ENCODE measurements at regions not wholly inside any gene's neighbourhood (a gene's known extent, or its start where the extent isn't known, plus 50 kb on each side); places are given as distances from the start of the nearest gene placed in this dataset.

- no peak for TF ChIP-seq EZH2 (IDR thresholded peaks at IDR 0.05; ENCODE audit: borderline replicate concordance, insufficient read depth, low read depth, low read length, poor library complexity, severe bottlenecking)
- no peak for TF ChIP-seq CTCF (IDR thresholded peaks at IDR 0.05)
- no peak overlapping the region for H3K4me2 ChIP-seq (replicated peaks; ENCODE audit: low read depth, low read length, poor library complexity, severe bottlenecking)
- intact Hi-C loops (cut with micrococcal nuclease): no loop called here
- Mint-ChIP-seq H3K27me3 (no peaks in the 10 kb centered on the region), H3K9me3 (ENCODE audit: insufficient read depth) (no peaks in the 10 kb centered on the region), H3K4me3 (no peak overlapping the region), H3K27ac (no peak overlapping the region), H3K4me1 (no peaks in the 10 kb centered on the region)
- no peaks in the 10 kb centered on the region for H4K20me1 ChIP-seq (ENCODE audit: control insufficient read depth, insufficient read depth, low read length, poor library complexity, severe bottlenecking)
- ATAC-seq (ENCODE audit: low read depth) (no peak), DNase-seq (no peak)
- no peaks in the 10 kb centered on the region for H3K9me3 ChIP-seq (ENCODE audit: control extremely low read depth in 1 of 3, control insufficient read depth in 2 of 3, insufficient read depth in 1 of 3, low read length in 2 of 3)
- no peaks in the 10 kb centered on the region for H3K4me1 ChIP-seq (ENCODE audit: control insufficient read depth in 2 of 2, insufficient read depth in 2 of 2, low read length in 2 of 2)
- H3K27ac ChIP-seq (ENCODE audit: low read length in 2 of 2): no peak overlapping the region
- H3K36me3 ChIP-seq (replicated peaks in 1 of 2; ENCODE audit: control extremely low read depth in 1 of 2, control insufficient read depth in 1 of 2, extremely low read depth in 1 of 2, insufficient read depth in 2 of 2, low read length in 1 of 2): no peaks in the 10 kb centered on the region
- no peaks in the 10 kb centered on the region for H3K79me2 ChIP-seq (ENCODE audit: control insufficient read depth, insufficient read depth, low read length)
- H3K27me3 ChIP-seq (replicated peaks in 1 of 4; ENCODE audit: control extremely low read depth in 1 of 4, control insufficient read depth in 3 of 4, insufficient read depth in 4 of 4, low read length in 3 of 4): no peaks in the 10 kb centered on the region
- WGBS (ENCODE audit: insufficient coverage): no CpG with 5 or more reads among the region's 2 CpGs
- H3K4me3 ChIP-seq (ENCODE audit: control extremely low read depth in 1 of 5, extremely low read depth in 1 of 5, insufficient read depth in 1 of 5, low read depth in 2 of 5, low read length in 4 of 5): no peak overlapping the region
- H2AFZ ChIP-seq (ENCODE audit: insufficient read depth, low read depth, low read length, poor library complexity, severe bottlenecking): no peak overlapping the region
- CTCF ChIA-PET: no interaction called here
- POLR2A ChIA-PET: no interaction called here
- H3K9ac ChIP-seq (ENCODE audit: low read length): no peak overlapping the region
These were observed 343.1 kb upstream of the TMPO start for GRCh38 chr12:98172304-98172703.

- H3K27ac Mint-ChIP-seq: no peak overlapping the region
- DNase-seq: no peak
- intact Hi-C loops (cut with micrococcal nuclease): no loop called here
- Histone ChIP-seq H3K9me3 (ENCODE audit: control extremely low read depth in 1 of 3, control insufficient read depth in 2 of 3, insufficient read depth in 1 of 3, low read length in 2 of 3) (no peaks in the 10 kb centered on the region), H2AFZ (ENCODE audit: insufficient read depth, low read depth, low read length, poor library complexity, severe bottlenecking) (no peak overlapping the region), H3K27ac (ENCODE audit: low read length in 2 of 2) (no peak overlapping the region), H3K4me2 (replicated peaks; ENCODE audit: low read depth, low read length, poor library complexity, severe bottlenecking) (no peak overlapping the region), H3K36me3 (replicated peaks in 1 of 2; ENCODE audit: control extremely low read depth in 1 of 2, control insufficient read depth in 1 of 2, extremely low read depth in 1 of 2, insufficient read depth in 2 of 2, low read length in 1 of 2) (no peaks in the 10 kb centered on the region), H3K27me3 (replicated peaks in 1 of 4; ENCODE audit: control extremely low read depth in 1 of 4, control insufficient read depth in 3 of 4, insufficient read depth in 4 of 4, low read length in 3 of 4) (no peaks in the 10 kb centered on the region), H3K4me1 (ENCODE audit: control insufficient read depth in 2 of 2, insufficient read depth in 2 of 2, low read length in 2 of 2) (no peaks in the 10 kb centered on the region), H3K79me2 (ENCODE audit: control insufficient read depth, insufficient read depth, low read length) (no peaks in the 10 kb centered on the region), H4K20me1 (ENCODE audit: control insufficient read depth, insufficient read depth, low read length, poor library complexity, severe bottlenecking) (no peaks in the 10 kb centered on the region), H3K9ac (ENCODE audit: low read length) (no peak overlapping the region), H3K4me3 (ENCODE audit: control extremely low read depth in 1 of 5, extremely low read depth in 1 of 5, insufficient read depth in 1 of 5, low read depth in 2 of 5, low read length in 4 of 5) (no peak overlapping the region)
- ATAC-seq (ENCODE audit: low read depth): no peak
- ChIA-PET POLR2A (no interaction called here), CTCF (no interaction called here)
- H3K27me3 Mint-ChIP-seq: no peaks in the 10 kb centered on the region
- H3K9me3 Mint-ChIP-seq (ENCODE audit: insufficient read depth): no peaks in the 10 kb centered on the region
- no CpG with 5 or more reads among the region's 3 CpGs for WGBS (ENCODE audit: insufficient coverage)
- TF ChIP-seq EZH2 (IDR thresholded peaks at IDR 0.05; ENCODE audit: borderline replicate concordance, insufficient read depth, low read depth, low read length, poor library complexity, severe bottlenecking) (no peak), CTCF (IDR thresholded peaks at IDR 0.05) (no peak)
- no peaks in the 10 kb centered on the region for H3K4me1 Mint-ChIP-seq
- H3K4me3 Mint-ChIP-seq: no peak overlapping the region
These were observed 342.6 kb upstream of the TMPO start for GRCh38 chr12:98172801-98173200.
